AG08395 (cell line): ENCODE measurements at regions not wholly inside any gene's neighbourhood (a gene's known extent, or its start where the extent isn't known, plus 50 kb on each side); places are given as distances from the start of the nearest gene placed in this dataset.
"Not testable (repeated sequence)": the region's sequence is repeated elsewhere in the genome, so short reads cannot be mapped to it uniquely, and the experiment has no call there.

Experiments
- DNase-seq: peaks from one replicate; pipeline ENCODE4 v3.0.0; 2012; ENCODE audit warnings: mixed read lengths, low spot score

- DNase-seq = no peak
These were observed 1257.3 kb downstream of the DIAPH3 start for GRCh38 chr13:58906329-58907007.

GRCh38 chr13:58907347-58907746, 1256.4 kb downstream of the DIAPH3 start:
- DNase-seq = no peak

- DNase-seq = no peak
These were observed 1255.6 kb downstream of the DIAPH3 start for GRCh38 chr13:58908019-58908679.

DNA sequence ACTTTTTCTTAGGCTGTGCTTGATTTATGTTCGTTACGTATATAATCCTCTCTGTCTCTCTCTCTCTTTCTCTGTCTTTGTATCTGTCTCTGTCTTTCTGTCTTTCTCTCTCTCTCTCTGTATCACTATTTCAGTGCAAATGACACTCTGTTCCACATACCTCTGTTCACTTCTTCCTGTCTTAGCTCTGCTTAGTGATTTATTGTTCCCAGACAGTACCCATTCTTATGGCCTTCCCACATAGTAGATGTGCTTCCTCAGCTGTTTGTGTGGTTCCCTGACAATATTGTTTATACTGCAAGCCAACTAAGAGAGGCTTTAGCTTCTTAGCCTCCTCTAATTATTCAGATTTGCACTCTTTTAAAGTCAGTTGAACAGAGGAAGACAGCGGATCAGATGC, 1244.2 kb downstream of the DIAPH3 start:
- no peak for DNase-seq

GRCh38 chr13:58921129-58921528, 1242.6 kb downstream of the DIAPH3 start:
- DNase-seq = no peak

- DNase-seq = no peak
These were observed 1236.9 kb downstream of the DIAPH3 start for GRCh38 chr13:58926858-58927257.

DNA sequence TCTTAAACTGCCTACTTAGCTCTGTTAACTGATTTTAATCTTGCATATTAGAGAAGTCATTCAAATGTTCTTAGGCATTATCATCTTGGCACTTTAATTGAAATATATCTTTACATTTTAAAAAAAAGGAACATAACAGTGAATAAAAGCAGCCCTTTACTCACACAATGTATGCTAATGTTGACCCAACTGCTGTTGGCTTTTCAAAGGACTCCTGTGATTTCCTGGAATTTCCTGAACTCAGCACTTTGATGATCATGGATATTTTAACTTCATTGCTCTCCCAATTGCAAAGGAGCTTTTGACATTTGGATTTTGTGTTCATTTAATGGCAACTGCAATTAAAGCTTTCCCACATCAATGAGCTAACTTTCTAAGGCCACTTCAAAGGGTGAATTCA, 1230.3 kb downstream of the DIAPH3 start:
- no peak for DNase-seq

DNA sequence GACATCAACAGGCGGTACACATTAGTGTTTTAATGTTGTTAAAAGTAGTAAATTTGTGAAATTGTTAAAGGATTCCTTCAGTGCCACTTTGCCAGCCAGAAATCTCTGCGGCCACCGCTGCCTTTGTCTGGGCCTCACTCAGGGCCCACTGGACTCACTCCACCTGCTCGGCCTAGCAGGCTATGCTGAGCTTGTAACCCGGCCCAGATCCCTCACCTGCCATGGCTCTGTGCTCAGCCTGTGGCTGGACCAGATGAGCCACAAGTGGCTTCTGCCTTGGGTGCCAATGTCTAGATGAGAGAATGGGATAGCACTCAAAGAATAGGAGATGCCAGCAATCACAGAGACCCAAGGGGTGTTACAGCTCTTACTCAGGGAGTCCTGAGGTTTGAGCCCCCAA, 1228.0 kb downstream of the DIAPH3 start:
- DNase-seq = no peak

DNA sequence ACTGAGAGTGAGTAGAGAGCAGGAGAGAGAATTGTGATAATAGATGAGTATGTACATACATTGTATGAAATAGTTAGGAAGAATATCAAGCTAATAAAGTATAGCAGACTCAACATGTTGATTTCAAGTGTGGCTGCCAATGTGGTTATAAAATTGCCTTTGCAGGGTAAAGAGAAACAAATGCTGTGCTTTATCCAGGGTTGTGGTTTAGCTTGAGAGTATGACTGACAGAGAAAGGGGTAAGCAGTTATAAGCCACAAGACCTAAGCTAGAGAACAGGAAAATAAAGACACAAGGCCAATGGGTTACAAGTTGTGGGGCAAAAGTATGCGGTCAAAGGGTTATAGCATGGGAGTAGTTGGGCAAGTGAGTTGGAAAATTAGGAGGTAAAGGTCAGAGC, 1217.5 kb downstream of the DIAPH3 start:
- no peak for DNase-seq

- no peak for DNase-seq
These were observed 1214.1 kb downstream of the DIAPH3 start for GRCh38 chr13:58949646-58950045.

GRCh38 chr13:58950911-58951310, 1212.8 kb downstream of the DIAPH3 start:
- DNase-seq = no peak

DNA sequence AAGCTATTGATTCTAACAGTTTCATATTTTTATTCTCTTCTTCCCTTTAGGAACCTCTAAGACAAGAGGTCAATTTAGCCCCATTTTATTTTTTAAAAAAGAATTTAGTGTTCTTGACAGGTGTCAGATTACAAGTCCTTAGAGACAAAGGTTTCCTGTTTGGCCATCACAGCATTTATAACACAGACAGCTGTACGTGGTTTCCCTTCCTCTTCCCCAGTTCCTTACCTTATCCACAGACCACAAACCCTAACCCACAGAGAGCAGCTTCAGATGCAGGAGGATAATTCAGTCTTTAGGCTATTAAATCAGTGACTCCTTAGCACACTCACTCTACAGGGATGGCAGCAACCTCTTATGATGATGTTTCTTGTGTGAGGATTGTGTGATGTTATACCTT, 1210.1 kb downstream of the DIAPH3 start:
- no peak for DNase-seq

DNA sequence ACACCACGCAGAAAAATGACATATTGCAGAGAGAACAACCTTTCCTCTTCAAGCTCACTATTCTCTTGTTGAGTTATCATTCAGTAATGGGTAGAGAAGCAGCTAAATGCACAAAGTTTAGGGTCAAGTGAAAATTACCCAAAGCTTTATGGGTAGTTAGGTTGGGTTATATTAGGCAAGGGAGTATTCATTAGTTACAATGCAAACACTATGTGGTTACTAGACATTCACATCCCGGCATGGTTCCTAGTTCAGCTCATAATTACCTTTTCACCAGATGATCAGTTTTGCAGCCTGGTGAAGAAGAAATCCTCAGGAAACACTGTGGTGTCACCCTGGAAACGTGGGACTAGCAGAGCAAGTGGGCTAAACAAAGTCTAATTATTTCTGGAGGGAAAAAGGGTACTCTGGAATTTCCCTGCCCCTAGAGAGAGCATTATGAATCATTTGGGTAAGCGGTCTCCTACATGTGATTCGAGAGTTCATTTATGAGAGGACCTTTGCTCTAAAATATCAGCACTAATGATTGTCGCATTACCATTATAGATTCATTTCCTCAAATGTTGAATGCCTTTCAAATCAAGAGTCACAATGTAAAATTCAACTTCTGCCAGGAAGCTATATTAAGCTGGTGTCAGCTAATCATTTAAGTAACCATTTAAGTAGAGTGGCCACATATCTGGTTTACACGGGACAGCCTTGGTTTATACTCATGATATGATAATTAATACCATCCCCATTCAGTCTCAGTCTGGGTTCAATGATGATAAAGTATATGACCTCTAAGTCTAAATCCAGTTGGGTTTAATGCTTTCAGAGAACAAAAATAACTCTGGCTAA, 1208.0 kb downstream of the DIAPH3 start:
- no peak for DNase-seq

DNA sequence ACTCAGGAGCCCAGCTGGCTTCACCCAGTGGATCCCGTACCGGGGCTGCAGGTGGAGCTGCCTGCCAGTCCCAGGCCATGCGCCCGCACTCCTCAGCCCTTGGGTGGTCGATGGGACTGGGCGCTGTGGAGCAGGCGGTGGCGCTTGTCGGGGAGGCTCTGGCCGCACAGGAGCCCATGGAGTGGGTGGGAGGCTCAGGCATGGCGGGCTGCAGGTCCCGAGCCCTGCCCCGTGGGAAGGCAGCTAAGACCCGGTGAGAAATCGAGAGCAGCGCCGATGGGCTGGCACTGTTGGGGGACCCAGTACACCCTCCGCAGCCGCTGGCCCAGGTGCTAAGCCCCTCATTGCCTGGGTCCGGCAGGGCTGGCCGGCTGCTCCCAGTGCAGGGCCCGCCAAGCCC, 1205.6 kb downstream of the DIAPH3 start:
- DNase-seq = not testable (repeated sequence)

DNA sequence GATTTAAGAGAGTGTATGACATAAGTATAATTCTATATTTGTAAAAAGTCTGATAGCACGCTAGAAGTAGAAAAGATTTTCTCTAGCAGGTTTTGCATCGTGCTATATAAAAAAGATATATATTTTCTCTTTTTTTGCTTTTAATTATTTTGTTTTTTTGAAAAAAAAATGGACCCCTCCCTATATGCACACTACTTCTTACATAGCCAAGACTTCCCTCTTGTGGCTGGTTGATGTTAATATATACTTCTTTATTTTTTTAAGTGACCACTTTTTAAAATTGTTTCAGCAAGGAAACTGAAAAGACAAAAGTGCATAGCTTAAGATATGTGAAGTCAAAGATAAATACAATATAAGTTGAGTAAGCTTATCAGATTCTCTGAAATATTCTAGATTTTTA, 1202.8 kb downstream of the DIAPH3 start:
- no peak for DNase-seq

GRCh38 chr13:58963321-58963720, 1200.4 kb downstream of the DIAPH3 start:
- no peak for DNase-seq

- no peak for DNase-seq
These were observed 1199.7 kb downstream of the DIAPH3 start for GRCh38 chr13:58964048-58964447.

GRCh38 chr13:58977085-58977484, 1186.6 kb downstream of the DIAPH3 start:
- DNase-seq = no peak

DNA sequence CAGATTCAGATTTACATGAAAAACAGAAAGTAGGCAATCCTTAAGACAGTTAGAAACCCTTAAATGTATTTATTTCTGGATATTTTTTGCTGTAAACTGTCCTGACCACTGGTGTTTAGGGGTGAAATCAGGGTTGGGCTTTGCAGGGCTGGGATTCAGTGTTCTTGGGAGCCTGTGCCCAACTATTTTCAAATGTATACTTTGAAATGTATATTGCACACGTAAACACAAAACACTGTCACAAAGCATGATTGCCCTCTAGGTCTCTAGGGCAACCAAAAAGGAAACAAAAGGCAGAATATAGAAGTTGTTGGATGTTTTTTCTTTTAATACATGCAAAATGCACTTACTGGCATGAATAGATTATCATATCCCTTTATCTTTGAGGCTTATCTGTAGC, 1185.4 kb downstream of the DIAPH3 start:
- DNase-seq = no peak

DNA sequence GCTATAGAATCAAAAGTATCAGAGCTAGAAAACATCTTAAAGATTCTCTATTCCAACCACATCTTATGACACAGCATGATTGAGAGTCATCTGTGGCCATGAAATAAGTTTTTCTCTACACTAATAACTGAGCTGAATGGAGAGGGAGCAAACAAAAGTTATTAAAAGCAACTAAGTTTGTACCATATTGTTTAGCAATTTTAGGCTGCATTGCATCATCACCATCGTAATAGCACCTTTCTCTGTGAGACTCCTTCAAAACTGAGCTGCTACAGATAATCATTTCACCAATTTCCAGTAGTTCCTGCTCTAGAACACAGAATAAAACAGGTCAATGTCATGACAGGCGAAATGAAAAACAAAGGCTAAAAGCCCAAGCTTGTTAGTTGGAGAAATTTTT, 1183.9 kb downstream of the DIAPH3 start:
- DNase-seq = no peak

GRCh38 chr13:58985845-58986244, 1177.9 kb downstream of the DIAPH3 start:
- DNase-seq = no peak

DNA sequence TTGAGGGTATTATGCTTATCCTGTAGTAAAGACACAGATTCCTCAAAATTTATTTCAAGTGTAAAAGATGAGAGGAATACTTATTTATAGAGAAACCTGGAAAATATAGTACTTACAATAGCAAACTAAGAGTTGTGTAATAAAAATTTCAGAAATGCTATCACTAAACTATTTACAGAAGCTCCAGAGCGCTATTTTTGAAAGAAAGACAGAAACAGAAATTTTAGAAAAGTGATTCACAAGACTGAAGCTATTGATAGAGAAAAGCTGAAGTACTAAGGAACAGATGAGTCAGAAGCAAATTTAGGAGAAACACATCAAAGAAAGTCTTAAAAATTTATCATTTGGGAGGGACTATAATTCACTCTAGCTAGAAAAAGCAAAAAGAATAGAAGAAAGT, 1174.2 kb downstream of the DIAPH3 start:
- no peak for DNase-seq

- DNase-seq = no peak
These were observed 1171.8 kb downstream of the DIAPH3 start for GRCh38 chr13:58991826-58992477.
